Inflammatory macrophage (primary cell): ENCODE measurements at regions not wholly inside any gene's neighbourhood (a gene's known extent, or its start where the extent isn't known, plus 50 kb on each side); places are given as distances from the start of the nearest gene placed in this dataset.
"Not testable (repeated sequence)": the region's sequence is repeated elsewhere in the genome, so short reads cannot be mapped to it uniquely, and the experiment has no call there.

ENCODE experiments used
- DNase-seq, 2 donors: peaks; one replicate each; pipeline ENCODE4 v3.0.0-alpha.2; 2020 to 2022

DNA sequence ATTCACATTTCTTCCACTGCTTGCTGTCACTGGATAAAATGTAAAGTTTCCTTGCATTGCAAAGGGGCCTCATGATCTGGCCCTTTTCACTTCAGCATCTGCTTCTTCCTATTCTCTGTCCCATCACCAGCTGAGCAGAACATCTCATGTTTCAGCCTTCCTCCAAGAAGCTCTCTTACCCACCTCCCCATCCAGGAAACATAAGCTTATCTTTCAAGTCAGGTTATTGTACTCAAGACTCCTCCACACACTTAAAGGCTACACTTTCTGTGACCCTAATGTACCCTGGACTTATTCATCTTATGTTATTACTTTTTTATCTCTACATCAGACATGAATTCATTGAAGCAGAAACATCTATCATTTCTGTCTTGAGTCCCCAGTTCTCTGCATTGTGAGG, 230.5 kb downstream of the PMAIP1 start:
- no peak for DNase-seq

DNA sequence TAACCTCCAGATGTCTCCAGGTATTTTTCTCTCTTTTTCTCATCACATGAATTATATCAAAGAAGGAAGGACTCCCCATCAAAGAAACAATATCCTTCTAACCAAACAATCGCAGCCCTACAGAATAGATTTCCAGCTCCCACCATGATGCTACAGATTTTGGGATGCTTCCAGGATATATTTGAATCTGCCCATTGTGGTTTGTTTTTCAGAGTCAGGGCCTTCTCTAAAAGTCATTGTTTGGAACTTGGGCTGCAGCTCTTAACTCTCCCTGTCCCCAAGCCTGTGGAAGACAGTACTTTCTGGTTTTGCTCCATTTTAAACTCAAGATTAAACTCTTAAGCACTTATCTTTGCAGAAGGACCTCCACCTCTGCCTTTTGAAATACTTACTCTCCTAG, 223.2 kb downstream of the PMAIP1 start:
- DNase-seq: no peak

DNA sequence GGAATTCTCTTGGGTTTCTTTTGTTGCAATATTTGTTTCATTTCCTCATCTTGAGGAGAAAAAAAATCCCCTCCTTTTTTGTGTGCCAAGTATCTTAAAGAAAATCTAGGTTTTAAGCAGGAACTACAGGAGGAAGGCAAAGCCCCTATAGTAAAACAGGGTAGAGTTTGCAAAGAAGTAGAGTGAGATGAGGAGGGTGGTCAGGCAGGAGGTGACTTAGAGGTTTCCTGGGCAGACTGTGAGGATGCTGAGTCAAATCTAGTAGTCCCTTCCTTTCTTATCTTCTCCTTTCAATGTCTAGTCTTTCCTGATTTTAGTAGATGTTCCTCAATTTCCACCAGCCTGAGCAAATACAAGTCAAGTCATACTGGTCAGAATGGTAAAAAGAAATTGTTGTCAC, 222.5 kb downstream of the PMAIP1 start:
- DNase-seq: no peak

DNA sequence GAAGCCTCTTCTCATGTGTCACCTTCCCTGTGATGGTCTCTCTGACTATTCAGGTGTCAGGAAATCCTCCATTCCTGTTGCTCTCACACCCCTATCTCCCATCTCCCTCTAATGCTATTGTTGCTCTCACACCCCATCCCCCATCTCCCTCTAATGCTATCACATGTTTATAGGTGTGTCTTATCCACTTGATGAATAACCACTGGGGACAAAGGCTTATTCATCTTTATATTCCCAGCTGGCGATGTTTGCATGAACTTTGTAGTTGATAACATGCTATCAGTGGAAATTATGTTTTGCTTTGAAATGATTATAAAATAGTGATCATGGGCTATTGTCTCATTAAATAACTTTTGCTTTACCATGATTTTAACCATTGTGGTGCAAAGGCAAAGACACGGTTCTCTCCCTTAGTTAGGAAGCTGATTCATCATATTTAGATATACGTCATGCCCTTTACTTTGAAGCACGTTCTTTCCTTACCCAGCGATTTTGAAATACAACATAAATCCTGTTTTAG, 220.5 kb downstream of the PMAIP1 start:
- DNase-seq: no peak

DNA sequence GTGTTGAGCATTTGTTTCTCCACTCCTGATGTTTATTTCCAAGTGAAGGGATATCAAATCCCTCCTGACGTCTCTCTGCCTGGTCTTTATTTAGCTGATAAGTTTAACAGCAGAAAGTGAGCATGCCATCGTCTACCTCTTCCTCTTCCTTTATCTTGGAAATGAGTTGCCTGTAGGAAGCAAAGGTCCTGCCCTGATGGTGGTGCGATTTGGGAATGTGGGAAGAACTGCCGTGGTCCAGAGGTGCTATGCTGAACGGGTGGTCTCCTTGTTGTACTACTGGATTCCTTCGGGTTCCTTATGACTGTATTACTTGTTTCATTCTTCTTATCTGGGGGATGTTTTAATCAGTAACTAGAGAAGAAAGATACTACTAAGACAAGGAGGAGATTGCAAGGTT, 217.5 kb downstream of the PMAIP1 start:
- no peak for DNase-seq

DNA sequence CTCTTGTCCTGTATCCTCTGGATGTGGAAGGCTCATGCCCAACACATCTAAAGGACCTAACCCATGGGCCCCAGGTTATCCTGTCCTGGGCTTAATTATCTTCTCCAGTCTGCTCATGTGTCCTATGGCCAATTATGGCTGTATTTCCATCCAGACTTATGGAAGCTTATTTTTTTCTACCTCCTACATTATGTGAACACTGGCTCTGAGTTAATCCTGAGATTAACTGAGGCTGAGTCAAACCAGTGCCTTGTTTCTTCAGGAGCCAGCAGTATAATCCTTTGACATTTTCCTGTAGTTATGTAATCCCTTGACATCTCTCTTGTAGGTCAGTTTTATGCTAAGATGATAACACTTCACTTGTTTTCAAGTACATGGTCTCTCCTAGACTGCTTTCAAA, 213.6 kb downstream of the PMAIP1 start:
- DNase-seq: no peak

DNA sequence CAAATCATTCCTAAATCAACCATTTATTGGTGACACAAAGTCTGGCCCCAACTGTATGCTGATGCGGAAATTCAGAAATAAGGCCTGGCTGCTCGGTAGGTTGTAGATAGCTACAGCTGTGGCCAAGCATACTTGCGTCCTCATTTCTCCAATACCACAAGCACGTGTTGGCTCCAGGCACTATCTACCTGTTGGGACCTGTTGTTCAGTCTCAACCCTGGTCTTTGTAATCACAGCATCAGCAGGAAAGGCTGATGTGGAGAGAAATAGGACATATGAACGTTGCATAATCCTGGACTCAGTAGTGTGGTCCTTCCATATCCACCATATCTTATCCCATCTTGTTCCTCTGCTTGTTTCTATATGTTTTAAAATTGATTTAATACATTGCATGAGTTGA, 212.6 kb downstream of the PMAIP1 start:
- no peak for DNase-seq

DNA sequence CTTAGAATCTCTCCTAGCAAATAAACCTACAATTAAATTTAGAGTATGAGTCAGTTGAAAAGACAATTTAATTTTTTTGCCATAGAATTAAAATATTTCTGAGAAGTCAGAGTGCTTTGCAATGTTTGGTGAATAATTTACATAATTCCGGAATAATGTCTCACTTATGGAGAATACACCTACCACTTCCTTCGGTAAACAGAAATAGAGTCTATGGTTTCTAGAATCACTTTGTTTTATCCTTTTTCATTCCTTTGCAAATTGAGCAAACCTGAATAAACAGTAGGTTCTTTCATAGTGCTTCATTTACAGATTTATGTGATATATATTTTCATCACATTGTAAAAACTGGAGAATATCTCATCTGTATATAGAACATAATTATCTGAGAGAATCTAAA, 211.7 kb downstream of the PMAIP1 start:
- no peak for DNase-seq

DNA sequence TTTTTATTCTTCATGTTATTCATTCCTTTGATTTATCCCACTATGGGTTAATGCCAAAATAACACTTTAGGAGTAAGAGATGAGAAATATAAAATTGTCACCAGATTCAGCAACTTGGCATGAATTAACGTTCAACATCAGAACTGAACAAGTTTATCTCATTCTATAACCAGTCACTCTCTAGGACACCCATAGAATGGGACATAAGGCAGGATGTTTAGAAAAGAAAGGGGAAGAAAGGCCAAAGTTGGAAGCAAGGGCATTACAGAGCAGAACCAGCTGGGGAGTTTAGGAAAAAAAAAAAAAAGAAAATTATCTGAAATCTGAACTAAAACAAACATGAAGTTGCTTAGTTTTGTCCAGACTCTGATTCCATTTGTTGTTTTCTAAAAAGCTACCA, 211.0 kb downstream of the PMAIP1 start:
- no peak for DNase-seq

DNA sequence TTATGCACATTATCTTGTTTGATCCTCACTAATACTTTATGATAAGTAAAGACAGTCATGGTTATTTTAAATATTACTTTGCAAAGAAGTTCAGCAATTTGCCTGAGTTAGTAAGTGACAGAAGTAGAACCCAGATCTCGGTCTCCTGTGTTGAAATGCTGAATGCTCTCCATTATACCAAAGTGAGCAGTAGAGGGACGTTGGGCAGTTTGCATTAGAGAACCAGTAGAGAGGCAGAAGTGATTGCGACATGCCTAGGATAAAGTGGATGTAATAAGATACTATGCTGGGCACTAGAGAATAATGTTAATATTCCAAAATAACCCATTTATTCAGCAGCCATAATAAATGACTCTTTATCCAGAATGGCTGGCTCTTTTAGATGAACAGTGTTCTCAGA, 201.0 kb downstream of the PMAIP1 start:
- no peak for DNase-seq

DNA sequence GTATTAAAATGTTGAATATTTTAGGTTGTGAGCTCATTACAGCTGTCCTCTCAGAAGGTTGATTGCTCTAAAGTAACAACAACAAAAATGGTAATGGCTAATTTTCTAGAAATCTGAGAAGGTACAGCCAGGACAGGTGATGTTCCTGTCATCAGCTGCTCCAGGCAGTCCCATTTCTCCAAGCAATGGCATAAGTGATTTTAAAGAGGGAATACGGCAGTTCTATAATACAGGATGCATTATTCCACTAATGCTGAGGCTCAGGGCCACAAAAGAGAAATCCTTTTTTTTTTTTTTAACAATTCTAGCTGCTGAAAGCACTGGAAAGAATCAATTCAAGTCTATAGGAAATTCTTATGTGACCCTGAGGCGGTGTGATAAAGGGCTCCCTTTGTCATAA, 199.9 kb downstream of the PMAIP1 start:
- no peak for DNase-seq

DNA sequence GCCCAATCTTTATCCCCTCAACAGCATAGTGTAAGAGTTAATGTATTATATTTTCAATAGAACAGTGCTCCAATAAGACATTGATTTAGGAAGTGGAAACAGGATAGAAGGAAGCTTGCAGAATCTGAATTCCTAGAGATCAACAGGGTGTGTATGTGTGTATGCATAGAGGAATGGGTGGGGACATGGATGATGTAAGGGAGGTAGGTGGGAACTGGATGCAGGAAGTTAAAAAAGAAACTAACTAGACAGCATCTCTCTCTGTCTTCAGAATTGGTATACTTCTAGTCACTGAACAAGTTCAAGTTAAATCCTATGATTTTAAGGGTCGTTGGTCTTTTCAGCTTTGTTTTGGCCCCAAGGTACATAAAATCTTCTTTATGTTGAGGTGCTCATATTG, 196.6 kb downstream of the PMAIP1 start:
- DNase-seq: no peak

DNA sequence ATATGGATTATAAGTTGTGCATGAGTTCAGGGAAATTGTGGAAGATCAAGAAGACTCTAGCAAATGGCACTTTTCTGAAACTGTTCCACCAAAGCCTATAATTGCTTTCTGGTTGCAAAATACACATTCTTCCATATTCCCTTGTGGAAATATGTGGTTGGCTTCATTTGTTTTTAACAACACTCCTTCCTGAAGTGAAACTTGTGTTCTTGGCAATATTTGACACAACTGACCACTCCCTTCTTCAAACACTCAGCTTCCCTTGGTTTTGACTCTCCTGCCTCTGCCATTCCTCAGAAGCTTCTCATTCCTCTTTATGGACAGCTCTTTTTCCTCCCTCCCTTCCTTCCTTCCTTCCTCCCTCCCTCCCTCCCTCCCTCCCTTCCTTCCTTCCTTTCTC, 192.3 kb downstream of the PMAIP1 start:
- no peak for DNase-seq

DNA sequence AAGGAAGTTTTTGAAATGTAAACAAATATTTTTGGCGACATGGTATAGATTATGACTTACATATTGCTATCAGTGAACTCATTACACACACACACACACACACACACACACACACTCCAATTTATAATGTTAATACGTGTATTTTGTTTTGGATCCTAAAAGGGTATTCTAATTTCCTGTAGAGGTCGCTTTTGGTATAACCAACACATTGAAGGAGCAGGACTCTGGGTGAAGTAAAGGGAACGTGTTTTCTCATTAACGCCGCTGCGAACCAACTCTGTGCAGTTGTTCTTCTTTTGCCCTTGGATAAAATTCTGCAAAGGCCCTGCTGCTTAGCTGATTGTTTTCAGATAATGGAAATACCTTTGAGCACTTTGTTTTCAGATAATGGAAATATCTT, 190.4 kb downstream of the PMAIP1 start:
- DNase-seq: no peak

DNA sequence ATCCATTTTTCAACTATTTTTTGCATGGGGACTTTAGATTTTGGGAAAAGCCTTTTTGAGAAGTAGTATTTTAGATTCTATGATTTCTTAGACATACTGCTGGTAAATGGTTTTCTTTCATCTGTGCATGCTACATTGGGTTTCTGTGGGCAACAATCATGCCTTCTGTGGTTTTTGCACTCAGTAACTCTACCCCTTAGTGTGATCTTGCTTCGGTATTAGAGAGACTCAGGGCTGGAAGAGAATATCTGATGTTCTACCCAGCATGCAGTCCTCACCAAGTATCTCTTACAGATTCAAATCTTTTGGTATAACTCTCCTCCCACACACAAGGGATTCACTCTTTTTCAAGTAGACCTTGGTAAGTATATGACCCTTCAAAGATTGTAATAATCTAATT, 183.0 kb downstream of the PMAIP1 start:
- DNase-seq: no peak

DNA sequence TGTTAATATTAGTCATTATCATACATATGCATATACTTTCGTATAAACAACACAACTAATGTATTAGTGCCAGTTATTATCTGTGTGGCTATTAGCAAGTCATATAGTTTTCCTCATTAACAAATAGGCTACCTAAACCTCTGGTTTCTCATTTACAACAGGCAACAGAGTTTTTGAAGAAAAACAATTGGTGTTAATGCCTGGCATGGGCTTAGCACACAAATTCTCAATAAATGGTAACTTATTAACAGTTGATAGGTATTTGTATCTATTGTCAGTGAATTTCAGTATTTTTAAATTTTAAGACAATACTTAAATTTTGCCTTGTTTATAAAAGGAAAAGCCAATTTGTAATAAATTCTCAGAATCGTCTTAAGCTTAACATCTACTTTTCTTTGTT, 182.5 kb downstream of the PMAIP1 start:
- no peak for DNase-seq

DNA sequence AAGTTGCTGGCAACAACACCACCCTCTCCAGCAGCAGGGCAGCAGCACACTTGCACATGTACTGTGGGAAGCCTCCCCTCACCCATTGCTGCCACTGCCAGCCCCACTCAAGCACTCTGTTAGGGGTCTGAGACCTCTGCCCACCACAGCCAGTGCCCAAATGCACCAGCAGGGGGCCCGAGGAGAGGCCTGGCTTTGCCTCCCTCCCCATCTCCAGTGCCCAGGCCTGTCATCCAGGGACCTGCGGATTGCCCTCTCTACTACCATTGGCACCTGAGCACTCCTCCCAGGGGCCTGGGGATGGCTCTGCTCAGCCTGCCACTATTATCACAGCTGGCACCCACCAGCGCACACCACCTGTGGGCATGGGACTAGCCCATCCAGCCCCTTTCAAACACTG, 175.7 kb downstream of the PMAIP1 start:
- no peak for DNase-seq

DNA sequence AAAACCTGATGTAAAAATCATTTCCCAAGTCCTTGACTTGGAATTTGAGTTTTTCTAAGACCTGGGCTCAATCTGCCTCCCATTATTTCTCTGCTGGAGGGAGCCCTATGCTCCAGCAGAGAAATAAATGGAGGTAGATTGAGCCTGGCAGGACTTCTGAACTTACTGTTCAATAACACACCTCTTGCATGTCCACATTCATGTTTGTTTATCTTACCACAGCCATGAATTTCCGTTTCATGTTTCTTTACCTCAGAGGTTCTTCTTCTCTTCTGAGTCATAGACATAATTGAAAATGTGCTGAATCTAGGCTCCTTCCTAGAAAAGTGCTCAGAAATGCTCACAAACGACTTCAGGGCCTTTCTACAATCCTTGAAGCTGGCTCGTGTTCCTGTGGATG, 170.8 kb downstream of the PMAIP1 start:
- no peak for DNase-seq

DNA sequence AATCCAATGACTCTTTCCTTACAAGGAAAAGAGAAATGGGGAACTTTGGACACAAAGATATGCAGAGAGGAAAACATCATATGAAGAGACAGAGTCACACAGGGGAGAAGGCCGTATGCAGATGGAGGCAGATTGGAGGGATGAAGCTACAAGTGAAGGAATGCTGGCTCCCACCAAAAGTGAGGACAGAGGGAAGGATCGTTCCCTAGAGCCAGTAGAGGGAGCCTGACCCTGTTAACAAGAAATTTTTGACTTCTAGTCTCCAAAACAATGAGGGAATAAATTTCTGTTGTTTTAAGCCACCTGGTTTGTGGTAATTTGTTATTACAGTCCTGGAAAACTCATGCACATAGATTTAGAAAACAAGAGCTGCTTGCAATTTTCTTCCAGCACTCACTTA, 169.3 kb downstream of the PMAIP1 start:
- no peak for DNase-seq

DNA sequence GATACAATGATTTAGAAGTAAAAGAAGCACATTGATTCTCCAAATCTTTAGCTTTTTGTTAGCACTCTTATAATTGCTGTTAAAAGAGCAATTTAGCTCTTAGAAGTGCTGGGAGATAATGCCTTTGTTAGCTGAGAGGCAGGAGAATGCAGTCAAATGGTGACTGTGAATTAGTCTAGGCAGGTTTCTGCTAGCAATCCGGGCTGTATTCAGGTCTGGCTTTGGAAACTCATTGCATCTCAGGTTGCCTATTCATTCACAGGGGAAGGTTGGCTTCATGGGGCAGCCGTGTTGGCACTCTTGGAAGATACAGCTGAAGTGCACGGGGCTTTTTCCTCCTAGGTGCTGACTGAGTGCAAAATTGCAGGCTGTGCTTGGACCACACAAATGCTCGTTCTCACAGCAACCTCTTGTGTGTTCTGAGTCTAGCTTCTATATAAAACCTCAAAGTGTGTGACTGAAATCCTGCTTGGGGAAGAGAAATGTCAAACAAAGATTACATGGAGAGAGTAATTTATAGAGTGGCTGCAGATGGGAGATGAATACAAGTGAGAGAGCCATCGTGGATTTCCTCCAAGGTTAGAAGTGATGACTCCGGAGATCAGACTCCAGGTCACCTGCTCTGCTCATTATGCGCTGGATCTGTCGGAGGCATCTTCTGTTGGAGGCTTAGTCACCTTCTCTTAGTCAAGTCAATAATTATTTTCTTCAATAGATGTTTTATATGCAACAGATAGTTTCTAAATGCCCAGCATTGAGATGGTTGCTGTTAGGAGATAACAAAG, 167.8 kb downstream of the PMAIP1 start:
- no peak for DNase-seq

DNA sequence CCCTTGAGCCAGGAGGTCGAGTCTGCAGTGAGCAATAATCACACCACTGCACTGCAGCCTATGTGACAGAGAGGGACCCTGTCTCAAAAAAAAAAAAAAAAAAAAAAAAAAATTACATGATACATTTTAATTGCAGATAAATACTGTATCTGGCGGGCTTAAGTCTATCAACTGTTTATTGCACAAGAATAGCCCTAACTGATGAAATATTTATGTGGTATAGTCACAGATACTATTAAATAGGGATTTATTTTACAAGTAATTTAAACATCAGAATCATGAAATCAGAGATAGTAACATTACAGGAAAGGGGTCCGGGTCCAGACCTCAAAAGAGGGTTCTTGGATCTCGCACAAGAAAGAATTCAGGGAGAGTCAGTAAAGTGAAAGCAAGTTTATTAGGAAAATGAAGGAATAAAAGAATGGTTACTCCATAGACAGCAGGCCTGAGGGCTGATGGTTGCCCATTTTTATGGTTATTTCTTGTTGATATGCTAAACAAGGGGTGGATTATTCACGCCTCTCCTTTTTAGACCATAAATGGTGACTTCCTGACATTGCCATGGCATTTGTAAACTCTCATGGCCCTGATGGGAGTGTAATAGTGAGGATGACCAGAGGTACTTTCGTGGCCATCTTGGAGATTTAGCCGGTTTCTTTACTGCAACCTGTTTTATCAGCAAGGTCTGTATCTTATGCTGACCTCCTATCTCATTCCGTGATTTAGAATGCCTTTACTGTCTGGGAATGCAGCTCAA, 166.6 kb downstream of the PMAIP1 start:
- DNase-seq: no peak

DNA sequence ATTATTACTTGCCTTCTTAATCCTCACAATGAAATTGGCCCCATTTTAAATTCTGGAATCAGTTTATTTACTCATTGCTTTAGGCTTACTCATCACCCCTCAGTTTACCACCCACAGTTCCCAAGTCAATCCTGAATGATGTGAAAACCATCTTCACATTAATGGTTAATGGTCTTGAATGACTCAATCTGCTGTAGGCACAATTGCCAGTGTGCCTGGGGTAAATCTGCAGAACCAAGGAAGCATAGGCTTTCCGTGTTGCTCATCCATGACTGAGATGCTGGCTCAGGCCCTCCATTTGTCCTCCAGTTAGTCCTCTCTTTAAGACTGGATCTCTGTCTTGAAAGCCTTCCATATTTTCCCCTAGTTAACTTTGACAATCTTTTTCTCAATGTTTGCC, 164.5 kb downstream of the PMAIP1 start:
- no peak for DNase-seq

DNA sequence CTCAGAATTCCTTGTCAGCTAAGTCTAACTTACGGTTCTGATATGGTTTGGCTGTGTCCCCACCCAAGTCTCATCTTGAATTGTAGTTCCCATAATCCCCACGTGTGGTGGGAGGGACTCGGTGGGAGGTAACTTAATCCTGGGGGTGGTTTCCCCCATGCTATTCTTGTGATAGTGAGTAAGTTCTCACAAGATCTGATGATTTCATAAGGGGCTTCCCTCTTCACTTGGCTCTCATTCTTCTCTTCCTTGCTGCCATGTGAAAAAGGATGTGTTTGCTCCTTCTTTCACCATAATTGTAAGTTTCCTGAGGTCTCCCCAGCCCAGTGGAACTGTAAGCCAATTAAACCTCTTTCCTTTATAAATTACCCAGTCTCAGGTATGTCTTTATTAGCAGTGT, 163.0 kb downstream of the PMAIP1 start:
- not testable (repeated sequence) for DNase-seq

DNA sequence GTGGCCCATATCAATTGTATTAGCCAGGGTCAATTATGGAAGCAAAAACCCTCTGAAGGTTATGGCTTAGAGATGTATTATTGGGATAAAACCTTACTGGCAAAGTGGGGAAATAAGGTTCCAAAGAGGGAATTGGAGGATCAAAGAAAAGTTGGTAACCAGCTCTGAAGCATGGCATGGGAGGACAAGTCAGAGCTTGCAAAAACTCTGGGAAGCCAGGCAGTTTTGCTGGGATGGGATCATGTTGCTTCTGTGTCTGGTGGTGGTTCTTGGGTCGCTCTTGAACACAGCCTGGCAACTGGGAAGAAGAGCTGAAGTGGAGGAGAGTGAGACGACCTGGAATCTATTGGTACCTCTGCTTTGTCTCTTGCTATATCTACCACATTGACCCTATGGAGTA, 162.6 kb downstream of the PMAIP1 start:
- DNase-seq: no peak
